ENCODE measurements at regions not wholly inside any gene's neighbourhood (a gene's known extent, or its start where the extent isn't known, plus 50 kb on each side); places are given as distances from the start of the nearest gene placed in this dataset.

DNA sequence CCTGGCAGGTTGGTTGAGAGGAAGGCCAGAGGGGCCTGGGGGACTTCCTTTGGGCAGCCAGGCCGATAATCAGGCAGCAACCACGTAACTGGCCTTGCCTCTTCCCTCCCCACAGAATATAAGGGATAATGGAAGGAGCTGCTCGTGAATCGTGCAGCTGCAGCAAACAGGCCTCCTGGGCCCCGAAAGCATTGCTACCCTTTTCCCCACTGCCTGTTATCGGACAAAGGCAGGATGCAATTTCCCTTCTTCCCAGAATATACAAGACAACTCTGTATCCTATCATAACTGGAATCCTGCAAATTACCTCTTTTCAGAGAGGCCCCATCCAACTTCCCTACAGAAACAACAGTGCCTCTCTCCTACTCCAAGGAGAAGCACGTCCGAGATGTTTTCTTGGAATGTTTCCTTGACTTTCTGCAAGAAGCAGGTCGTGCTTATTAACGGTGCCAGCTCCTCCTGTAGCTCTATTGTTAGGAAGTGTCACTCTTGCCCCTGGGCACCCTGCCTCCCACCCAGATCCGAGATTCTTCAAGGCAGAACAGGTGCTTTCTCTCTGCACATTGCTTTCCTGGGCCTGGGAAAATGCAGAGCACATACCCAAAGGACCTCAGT lies 106.0 kb upstream of the TIAM1 start:
- Histone ChIP-seq H3K4me1 (ENCODE audit: control insufficient read depth in 4 of 4, insufficient read depth in 4 of 4, low read length in 3 of 4) (peaks cover 0 to 2% (median 0%) of the 10 kb centered on the region in 4 donors), H3K4me3 (ENCODE audit: low read depth in 1 of 3, low read length in 3 of 3) (no peak overlapping the region), H3K9me3 (ENCODE audit: control insufficient read depth in 4 of 4, low read length in 3 of 4) (no peaks in the 10 kb centered on the region), H3K27ac (ENCODE audit: low read depth in 1 of 2, low read length in 2 of 2) (no peak overlapping the region), H3K27me3 (ENCODE audit: control insufficient read depth in 4 of 4, insufficient read depth in 4 of 4, low read length in 3 of 4) (no peaks in the 10 kb centered on the region), H3K36me3 (ENCODE audit: control insufficient read depth in 4 of 4, insufficient read depth in 3 of 4, low read depth in 1 of 4, low read length in 3 of 4) (peaks cover 0 to 2% (median 0%) of the 10 kb centered on the region in 4 donors), H3K9ac (ENCODE audit: low read depth in 1 of 2, low read length in 2 of 2) (no peak overlapping the region)
- 85% methylated on average over 11 of the region's 11 CpGs for WGBS
- TF ChIP-seq YY1 (IDR thresholded peaks at IDR 0.05), result no peak
- TF ChIP-seq FOXA1 (IDR thresholded peaks at IDR 0.05), result no peak
- no peak for TF ChIP-seq RXRA (IDR thresholded peaks at IDR 0.05)
- TF ChIP-seq HNF4G (IDR thresholded peaks at IDR 0.05), result no peak
- TF ChIP-seq GABPA (IDR thresholded peaks at IDR 0.05 in 1 of 2, conservative IDR thresholded peaks at IDR 0.05 in 1 of 2), result no peak
- DNase-seq (ENCODE audit: low spot score), result no peak

DNA sequence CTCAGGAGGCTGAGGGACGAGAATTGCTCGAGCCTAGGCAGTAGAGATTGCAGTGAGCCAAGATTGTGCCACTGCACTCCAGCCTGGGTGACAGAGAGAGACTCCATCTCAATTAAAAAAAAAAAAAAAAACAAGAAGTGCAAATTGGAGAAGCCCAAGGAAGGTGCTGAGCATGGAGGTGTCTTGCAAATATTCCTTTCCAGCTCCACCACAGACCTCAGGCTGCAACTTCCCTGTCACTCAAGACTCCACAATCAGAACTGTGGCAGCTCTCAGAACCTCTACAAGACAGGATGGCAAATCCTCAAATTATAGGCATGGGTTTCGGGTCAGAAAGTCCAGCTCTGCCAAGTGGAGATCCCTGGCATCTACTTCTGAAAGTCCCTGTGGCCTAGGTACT lies 104.4 kb upstream of the TIAM1 start:
- DNase-seq (ENCODE audit: low spot score), result no peak
- no peak overlapping the region for H3K4me3 ChIP-seq (ENCODE audit: low read depth in 1 of 3, low read length in 3 of 3)
- no peak overlapping the region for H3K9ac ChIP-seq (ENCODE audit: low read depth in 1 of 2, low read length in 2 of 2)
- H3K27ac ChIP-seq (ENCODE audit: low read depth in 1 of 2, low read length in 2 of 2), result no peak overlapping the region
- TF ChIP-seq SP1 (IDR thresholded peaks at IDR 0.05) (no peak), FOXA2 (IDR thresholded peaks at IDR 0.05) (no peak), RAD21 (IDR thresholded peaks at IDR 0.05) (no peak), RXRA (IDR thresholded peaks at IDR 0.05) (no peak), YY1 (IDR thresholded peaks at IDR 0.05) (no peak), HNF4G (IDR thresholded peaks at IDR 0.05) (no peak), TAF1 (conservative IDR thresholded peaks at IDR 0.05) (no peak), HNF4A (conservative IDR thresholded peaks at IDR 0.05) (no peak), NR2F2 (IDR thresholded peaks at IDR 0.05) (no peak), FOXA1 (IDR thresholded peaks at IDR 0.05) (no peak), JUND (IDR thresholded peaks at IDR 0.05) (no peak), GABPA (IDR thresholded peaks at IDR 0.05 in 1 of 2, conservative IDR thresholded peaks at IDR 0.05 in 1 of 2) (no peak)
- TF ChIP-seq, protein P1, sequence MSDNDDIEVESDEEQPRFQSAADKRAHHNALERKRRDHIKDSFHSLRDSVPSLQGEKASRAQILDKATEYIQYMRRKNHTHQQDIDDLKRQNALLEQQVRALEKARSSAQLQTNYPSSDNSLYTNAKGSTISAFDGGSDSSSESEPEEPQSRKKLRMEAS (IDR thresholded peaks at IDR 0.05), result no peak
- TF ChIP-seq, protein P2, sequence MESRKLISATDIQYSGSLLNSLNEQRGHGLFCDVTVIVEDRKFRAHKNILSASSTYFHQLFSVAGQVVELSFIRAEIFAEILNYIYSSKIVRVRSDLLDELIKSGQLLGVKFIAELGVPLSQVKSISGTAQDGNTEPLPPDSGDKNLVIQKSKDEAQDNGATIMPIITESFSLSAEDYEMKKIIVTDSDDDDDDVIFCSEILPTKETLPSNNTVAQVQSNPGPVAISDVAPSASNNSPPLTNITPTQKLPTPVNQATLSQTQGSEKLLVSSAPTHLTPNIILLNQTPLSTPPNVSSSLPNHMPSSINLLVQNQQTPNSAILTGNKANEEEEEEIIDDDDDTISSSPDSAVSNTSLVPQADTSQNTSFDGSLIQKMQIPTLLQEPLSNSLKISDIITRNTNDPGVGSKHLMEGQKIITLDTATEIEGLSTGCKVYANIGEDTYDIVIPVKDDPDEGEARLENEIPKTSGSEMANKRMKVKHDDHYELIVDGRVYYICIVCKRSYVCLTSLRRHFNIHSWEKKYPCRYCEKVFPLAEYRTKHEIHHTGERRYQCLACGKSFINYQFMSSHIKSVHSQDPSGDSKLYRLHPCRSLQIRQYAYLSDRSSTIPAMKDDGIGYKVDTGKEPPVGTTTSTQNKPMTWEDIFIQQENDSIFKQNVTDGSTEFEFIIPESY (IDR thresholded peaks at IDR 0.05), result no peak
- TF ChIP-seq, protein P3, sequence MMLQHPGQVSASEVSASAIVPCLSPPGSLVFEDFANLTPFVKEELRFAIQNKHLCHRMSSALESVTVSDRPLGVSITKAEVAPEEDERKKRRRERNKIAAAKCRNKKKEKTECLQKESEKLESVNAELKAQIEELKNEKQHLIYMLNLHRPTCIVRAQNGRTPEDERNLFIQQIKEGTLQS (IDR thresholded peaks at IDR 0.05), result no peak
- peaks cover 0 to 2% (median 0%) of the 10 kb centered on the region in 4 donors for H3K4me1 ChIP-seq (ENCODE audit: control insufficient read depth in 4 of 4, insufficient read depth in 4 of 4, low read length in 3 of 4)
- H3K36me3 ChIP-seq (ENCODE audit: control insufficient read depth in 4 of 4, insufficient read depth in 3 of 4, low read depth in 1 of 4, low read length in 3 of 4), result peaks cover 0 to 2% (median 0%) of the 10 kb centered on the region in 4 donors
- 60% methylated on average over 3 of the region's 3 CpGs for WGBS
- no peaks in the 10 kb centered on the region for H3K27me3 ChIP-seq (ENCODE audit: control insufficient read depth in 4 of 4, insufficient read depth in 4 of 4, low read length in 3 of 4)
- no peaks in the 10 kb centered on the region for H3K9me3 ChIP-seq (ENCODE audit: control insufficient read depth in 4 of 4, low read length in 3 of 4)

DNA sequence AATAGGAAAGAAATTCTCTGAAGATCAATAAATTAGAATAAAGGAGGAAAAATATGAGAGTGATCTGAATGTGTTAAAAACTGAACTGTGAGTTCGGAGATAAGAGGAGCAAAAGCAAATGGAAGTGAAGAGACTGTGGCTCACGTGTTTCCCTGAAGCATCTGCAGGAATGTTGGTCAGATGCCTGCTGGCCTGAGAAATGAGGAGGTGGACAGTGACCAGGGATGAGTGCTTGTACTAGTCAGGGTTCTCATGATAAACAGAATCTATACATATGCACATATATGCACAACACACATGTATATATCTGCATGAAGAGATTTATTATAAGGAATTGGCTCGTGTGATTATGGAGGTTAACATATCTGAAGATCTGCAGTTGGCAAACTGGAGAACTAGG lies 103.4 kb upstream of the TIAM1 start:
- H3K4me3 ChIP-seq (ENCODE audit: low read depth in 1 of 3, low read length in 3 of 3), result no peak overlapping the region
- peaks cover 0 to 2% (median 0%) of the 10 kb centered on the region in 4 donors for H3K36me3 ChIP-seq (ENCODE audit: control insufficient read depth in 4 of 4, insufficient read depth in 3 of 4, low read depth in 1 of 4, low read length in 3 of 4)
- DNase-seq (ENCODE audit: low spot score), result no peak
- no peak overlapping the region for H3K9ac ChIP-seq (ENCODE audit: low read depth in 1 of 2, low read length in 2 of 2)
- no peak overlapping the region for H3K27ac ChIP-seq (ENCODE audit: low read depth in 1 of 2, low read length in 2 of 2)
- H3K27me3 ChIP-seq (ENCODE audit: control insufficient read depth in 4 of 4, insufficient read depth in 4 of 4, low read length in 3 of 4), result no peaks in the 10 kb centered on the region
- no peaks in the 10 kb centered on the region for H3K9me3 ChIP-seq (ENCODE audit: control insufficient read depth in 4 of 4, low read length in 3 of 4)
- peaks cover 0 to 2% (median 0%) of the 10 kb centered on the region in 4 donors for H3K4me1 ChIP-seq (ENCODE audit: control insufficient read depth in 4 of 4, insufficient read depth in 4 of 4, low read length in 3 of 4)
- TF ChIP-seq, protein P1 (IDR thresholded peaks at IDR 0.05), result no peak
- TF ChIP-seq HNF4A (conservative IDR thresholded peaks at IDR 0.05), result no peak
- TF ChIP-seq, protein P2 (IDR thresholded peaks at IDR 0.05), result no peak
- TF ChIP-seq, protein P3 (IDR thresholded peaks at IDR 0.05), result no peak
- no peak for TF ChIP-seq FOXA2 (IDR thresholded peaks at IDR 0.05)
- no peak for TF ChIP-seq TAF1 (conservative IDR thresholded peaks at IDR 0.05)
- TF ChIP-seq FOXA1 (IDR thresholded peaks at IDR 0.05), result no peak
- no peak for TF ChIP-seq HNF4G (IDR thresholded peaks at IDR 0.05)
- no peak for TF ChIP-seq GABPA (IDR thresholded peaks at IDR 0.05 in 1 of 2, conservative IDR thresholded peaks at IDR 0.05 in 1 of 2)
- no peak for TF ChIP-seq NR2F2 (IDR thresholded peaks at IDR 0.05)
- 48% methylated on average over 3 of the region's 3 CpGs for WGBS

Data from liver (tissue), 7 donors.